ENCODE measurements at regions not wholly inside any gene's neighbourhood (a gene's known extent, or its start where the extent isn't known, plus 50 kb on each side); places are given as distances from the start of the nearest gene placed in this dataset.

DNA sequence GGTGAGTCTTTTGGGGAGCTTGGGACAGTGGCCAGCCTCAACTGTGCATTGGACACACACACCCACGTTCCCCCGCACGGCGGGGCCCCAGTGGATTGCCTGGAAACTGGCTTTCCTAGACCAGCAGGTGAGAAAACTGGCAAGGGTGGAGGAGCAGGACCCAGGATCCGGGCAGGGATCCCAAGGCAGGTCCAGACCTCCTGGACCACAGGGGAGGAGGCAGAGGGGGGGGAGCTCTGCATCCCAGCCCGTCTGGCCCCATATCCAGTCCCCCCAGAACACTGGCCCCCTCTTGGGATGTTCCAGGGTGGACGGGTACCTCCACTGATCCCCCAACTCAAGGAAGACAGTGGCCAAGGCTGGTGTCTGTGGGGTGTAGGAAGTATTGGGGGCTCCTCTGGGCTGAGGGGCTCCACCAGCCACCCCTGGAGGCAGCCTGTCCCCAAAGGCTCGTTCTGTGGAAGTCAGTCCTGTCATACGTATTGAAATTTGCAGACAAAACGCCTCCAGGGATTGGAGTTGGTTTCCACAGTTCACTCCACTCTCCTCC is 89.3 kb upstream of the LINC01488 start:
- H3K36me3 ChIP-seq (ENCODE audit: control insufficient read depth, insufficient read depth, low read length) = no peaks in the 10 kb centered on the region
- Mint-ChIP-seq H3K4me3 (ENCODE audit: unreplicated experiment) (no peak overlapping the region), H3K27me3 (ENCODE audit: insufficient read depth, unreplicated experiment) (no peaks in the 10 kb centered on the region), H3K27ac (ENCODE audit: unreplicated experiment) (no peak overlapping the region), H3K9me3 (ENCODE audit: unreplicated experiment) (peaks cover 18% of the 10 kb centered on the region), H3K36me3 (ENCODE audit: insufficient read depth, unreplicated experiment) (no peaks in the 10 kb centered on the region), H3K4me1 (ENCODE audit: low read depth, unreplicated experiment) (no peaks in the 10 kb centered on the region)
- no peak overlapping the region for H3K4me3 ChIP-seq (ENCODE audit: low read depth, low read length)
- no peak for DNase-seq
- no peaks in the 10 kb centered on the region for H3K4me1 ChIP-seq
- POLR2A ChIA-PET = no interaction called here
- TF ChIP-seq, protein P1, sequence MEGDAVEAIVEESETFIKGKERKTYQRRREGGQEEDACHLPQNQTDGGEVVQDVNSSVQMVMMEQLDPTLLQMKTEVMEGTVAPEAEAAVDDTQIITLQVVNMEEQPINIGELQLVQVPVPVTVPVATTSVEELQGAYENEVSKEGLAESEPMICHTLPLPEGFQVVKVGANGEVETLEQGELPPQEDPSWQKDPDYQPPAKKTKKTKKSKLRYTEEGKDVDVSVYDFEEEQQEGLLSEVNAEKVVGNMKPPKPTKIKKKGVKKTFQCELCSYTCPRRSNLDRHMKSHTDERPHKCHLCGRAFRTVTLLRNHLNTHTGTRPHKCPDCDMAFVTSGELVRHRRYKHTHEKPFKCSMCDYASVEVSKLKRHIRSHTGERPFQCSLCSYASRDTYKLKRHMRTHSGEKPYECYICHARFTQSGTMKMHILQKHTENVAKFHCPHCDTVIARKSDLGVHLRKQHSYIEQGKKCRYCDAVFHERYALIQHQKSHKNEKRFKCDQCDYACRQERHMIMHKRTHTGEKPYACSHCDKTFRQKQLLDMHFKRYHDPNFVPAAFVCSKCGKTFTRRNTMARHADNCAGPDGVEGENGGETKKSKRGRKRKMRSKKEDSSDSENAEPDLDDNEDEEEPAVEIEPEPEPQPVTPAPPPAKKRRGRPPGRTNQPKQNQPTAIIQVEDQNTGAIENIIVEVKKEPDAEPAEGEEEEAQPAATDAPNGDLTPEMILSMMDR (IDR thresholded peaks at IDR 0.05; ENCODE audit: insufficient read depth in 1 of 2, low read depth in 1 of 2, low read length in 1 of 2, severe bottlenecking in 1 of 2, unreplicated experiment in 1 of 2) = no peak
- CTCF ChIA-PET = no interaction called here
- no TSS peak for BruUV-seq (replicated peaks)
- intact Hi-C loops (cut with micrococcal nuclease; ENCODE audit: unreplicated experiment) = no loop called here
- H3K9me3 ChIP-seq = peaks cover 10% of the 10 kb centered on the region
- H3K27me3 ChIP-seq (replicated peaks; ENCODE audit: control insufficient read depth, insufficient read depth, low read length) = no peaks in the 10 kb centered on the region

DNA sequence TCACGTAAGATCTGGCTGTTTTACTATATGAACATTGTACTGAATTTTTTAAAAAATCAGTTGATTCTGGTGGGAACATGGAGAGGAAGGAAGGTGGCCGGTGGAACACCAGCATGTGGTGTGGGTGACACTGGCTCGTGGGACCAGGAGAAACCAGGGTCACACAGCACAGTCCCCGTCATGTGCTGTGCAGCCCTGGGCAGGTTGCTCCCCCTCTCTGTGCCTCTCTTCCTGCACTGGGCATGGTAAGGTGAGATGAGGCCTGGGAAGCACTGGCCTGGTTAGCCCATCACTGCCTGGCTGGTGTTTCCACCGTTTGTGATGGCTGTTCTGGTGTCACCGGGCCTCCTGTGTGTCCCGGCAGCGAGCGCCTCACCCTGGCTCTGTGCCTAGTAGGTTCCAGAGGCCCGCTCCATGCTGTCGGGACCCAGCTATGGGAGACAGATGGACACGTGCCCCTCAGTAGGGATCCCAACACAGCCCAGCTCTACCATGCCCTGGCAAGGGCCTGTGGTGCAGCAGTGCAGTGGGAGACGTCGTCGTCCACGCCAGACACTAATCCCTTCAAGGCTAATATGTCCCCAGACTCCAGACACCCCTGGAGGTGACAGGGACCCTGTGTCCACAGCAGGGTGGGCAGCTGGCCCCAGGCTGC is 88.2 kb upstream of the LINC01488 start:
- ChIA-PET CTCF (no interaction called here), POLR2A (no interaction called here)
- H3K36me3 ChIP-seq (ENCODE audit: control insufficient read depth, insufficient read depth, low read length) = no peaks in the 10 kb centered on the region
- no peak for DNase-seq
- Mint-ChIP-seq H3K36me3 (ENCODE audit: insufficient read depth, unreplicated experiment) (no peaks in the 10 kb centered on the region), H3K27ac (ENCODE audit: unreplicated experiment) (no peak overlapping the region), H3K9me3 (ENCODE audit: unreplicated experiment) (peaks cover 7% of the 10 kb centered on the region), H3K27me3 (ENCODE audit: insufficient read depth, unreplicated experiment) (no peaks in the 10 kb centered on the region), H3K4me1 (ENCODE audit: low read depth, unreplicated experiment) (no peaks in the 10 kb centered on the region), H3K4me3 (ENCODE audit: unreplicated experiment) (no peak overlapping the region)
- no peak overlapping the region for H3K4me3 ChIP-seq (ENCODE audit: low read depth, low read length)
- intact Hi-C loops (cut with micrococcal nuclease; ENCODE audit: unreplicated experiment) = no loop called here
- no TSS peak for BruUV-seq (replicated peaks)
- TF ChIP-seq, protein P1 (IDR thresholded peaks at IDR 0.05; ENCODE audit: insufficient read depth in 1 of 2, low read depth in 1 of 2, low read length in 1 of 2, severe bottlenecking in 1 of 2, unreplicated experiment in 1 of 2) = no peak
- no peaks in the 10 kb centered on the region for H3K27me3 ChIP-seq (replicated peaks; ENCODE audit: control insufficient read depth, insufficient read depth, low read length)
- H3K9me3 ChIP-seq = peaks cover 4% of the 10 kb centered on the region
- H3K4me1 ChIP-seq = no peaks in the 10 kb centered on the region

DNA sequence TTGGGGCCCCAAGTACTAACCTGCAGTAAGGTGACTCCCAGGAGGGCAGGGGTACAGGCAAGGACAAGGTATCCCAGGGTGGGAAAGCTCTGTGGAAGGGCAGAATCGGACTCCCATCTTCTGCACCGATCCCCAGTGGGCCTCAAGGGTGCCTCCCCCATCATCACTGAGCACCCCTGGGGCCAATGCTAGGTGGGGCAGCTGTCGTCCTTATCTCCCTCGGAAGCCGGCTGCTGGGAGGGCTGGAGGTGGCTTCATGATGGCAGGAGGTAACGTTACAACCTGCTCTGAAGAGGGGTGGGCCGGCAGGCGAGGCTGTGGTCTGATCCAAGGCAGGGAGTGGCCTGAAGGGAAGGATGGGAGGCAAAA is 87.6 kb upstream of the LINC01488 start:
- Mint-ChIP-seq H3K36me3 (ENCODE audit: insufficient read depth, unreplicated experiment) (no peaks in the 10 kb centered on the region), H3K27ac (ENCODE audit: unreplicated experiment) (no peak overlapping the region), H3K4me3 (ENCODE audit: unreplicated experiment) (no peak overlapping the region), H3K9me3 (ENCODE audit: unreplicated experiment) (peaks cover 2% of the 10 kb centered on the region), H3K27me3 (ENCODE audit: insufficient read depth, unreplicated experiment) (no peaks in the 10 kb centered on the region), H3K4me1 (ENCODE audit: low read depth, unreplicated experiment) (no peaks in the 10 kb centered on the region)
- H3K36me3 ChIP-seq (ENCODE audit: control insufficient read depth, insufficient read depth, low read length) = no peaks in the 10 kb centered on the region
- no peak overlapping the region for H3K4me3 ChIP-seq (ENCODE audit: low read depth, low read length)
- intact Hi-C loops (cut with micrococcal nuclease; ENCODE audit: unreplicated experiment) = no loop called here
- CTCF ChIA-PET = no interaction called here
- BruUV-seq (replicated peaks) = no TSS peak
- H3K4me1 ChIP-seq = no peaks in the 10 kb centered on the region
- POLR2A ChIA-PET = no interaction called here
- H3K9me3 ChIP-seq = no peaks in the 10 kb centered on the region
- no peak for DNase-seq
- no peaks in the 10 kb centered on the region for H3K27me3 ChIP-seq (replicated peaks; ENCODE audit: control insufficient read depth, insufficient read depth, low read length)
- TF ChIP-seq, protein P1 (IDR thresholded peaks at IDR 0.05; ENCODE audit: insufficient read depth in 1 of 2, low read depth in 1 of 2, low read length in 1 of 2, severe bottlenecking in 1 of 2, unreplicated experiment in 1 of 2) = no peak

Measured in Caco-2 (cell line).